ENCODE measurements at regions not wholly inside any gene's neighbourhood (a gene's known extent, or its start where the extent isn't known, plus 50 kb on each side); places are given as distances from the start of the nearest gene placed in this dataset.

DNA sequence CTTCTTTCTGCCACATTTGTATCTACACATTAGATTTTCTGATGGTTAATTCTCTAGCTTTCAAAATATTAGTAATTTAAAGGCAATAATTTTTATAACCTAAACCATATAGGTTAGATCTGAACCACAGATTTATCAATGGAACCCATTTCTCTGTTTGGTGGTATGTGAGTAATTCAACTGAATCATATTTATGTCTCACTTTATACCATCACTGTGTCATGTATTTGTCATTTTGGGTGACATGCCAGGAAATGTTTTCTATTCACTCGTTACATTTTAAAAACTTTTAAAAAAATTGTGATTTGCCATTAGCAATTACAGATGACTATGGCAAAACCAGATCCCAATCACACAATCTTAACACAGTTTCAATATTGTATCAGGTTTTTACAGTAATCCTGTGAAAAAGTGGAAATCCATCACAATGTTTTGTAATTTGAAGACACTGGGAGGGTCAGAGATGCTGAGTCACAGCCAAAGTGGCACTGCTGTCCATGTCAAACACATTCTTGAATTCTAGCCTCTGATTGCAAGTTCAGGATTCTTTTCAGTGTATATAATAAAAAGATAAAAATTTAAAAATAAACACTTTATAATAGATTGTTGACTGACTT lies 356.0 kb upstream of the RBMS3 start:
- TF ChIP-seq, protein P1, sequence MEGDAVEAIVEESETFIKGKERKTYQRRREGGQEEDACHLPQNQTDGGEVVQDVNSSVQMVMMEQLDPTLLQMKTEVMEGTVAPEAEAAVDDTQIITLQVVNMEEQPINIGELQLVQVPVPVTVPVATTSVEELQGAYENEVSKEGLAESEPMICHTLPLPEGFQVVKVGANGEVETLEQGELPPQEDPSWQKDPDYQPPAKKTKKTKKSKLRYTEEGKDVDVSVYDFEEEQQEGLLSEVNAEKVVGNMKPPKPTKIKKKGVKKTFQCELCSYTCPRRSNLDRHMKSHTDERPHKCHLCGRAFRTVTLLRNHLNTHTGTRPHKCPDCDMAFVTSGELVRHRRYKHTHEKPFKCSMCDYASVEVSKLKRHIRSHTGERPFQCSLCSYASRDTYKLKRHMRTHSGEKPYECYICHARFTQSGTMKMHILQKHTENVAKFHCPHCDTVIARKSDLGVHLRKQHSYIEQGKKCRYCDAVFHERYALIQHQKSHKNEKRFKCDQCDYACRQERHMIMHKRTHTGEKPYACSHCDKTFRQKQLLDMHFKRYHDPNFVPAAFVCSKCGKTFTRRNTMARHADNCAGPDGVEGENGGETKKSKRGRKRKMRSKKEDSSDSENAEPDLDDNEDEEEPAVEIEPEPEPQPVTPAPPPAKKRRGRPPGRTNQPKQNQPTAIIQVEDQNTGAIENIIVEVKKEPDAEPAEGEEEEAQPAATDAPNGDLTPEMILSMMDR (IDR thresholded peaks at IDR 0.05) = no peak
- intact Hi-C loops (cut with micrococcal nuclease) = no loop called here

GRCh38 chr3:28933337-28933736 lies 347.5 kb upstream of the RBMS3 start:
- ChIA-PET POLR2A (no interaction called here), CTCF (no interaction called here)
- Mint-ChIP-seq H3K9me3 (no peaks in the 10 kb centered on the region), H3K27me3 (no peaks in the 10 kb centered on the region), H3K4me1 (no peaks in the 10 kb centered on the region), H3K36me3 (ENCODE audit: low read depth) (no peaks in the 10 kb centered on the region), H3K4me3 (no peak overlapping the region), H3K27ac (no peak overlapping the region)
- DNase-seq = no peak
- no peak for ATAC-seq (ENCODE audit: low read depth)
- TF ChIP-seq, protein P1 (IDR thresholded peaks at IDR 0.05) = no peak
- intact Hi-C loops (cut with micrococcal nuclease) = no loop called here

More for the DNA sequence above, 356.0 kb upstream of the RBMS3 start:
- ATAC-seq (ENCODE audit: low read depth) (no peak), DNase-seq (no peak)
- POLR2A ChIA-PET = no interaction called here
- Mint-ChIP-seq H3K4me3 (no peak overlapping the region), H3K27ac (no peak overlapping the region), H3K4me1 (no peaks in the 10 kb centered on the region), H3K36me3 (ENCODE audit: low read depth) (no peaks in the 10 kb centered on the region), H3K9me3 (no peaks in the 10 kb centered on the region), H3K27me3 (no peaks in the 10 kb centered on the region)
- CTCF ChIA-PET = no interaction called here

- no peaks in the 10 kb centered on the region for H3K36me3 Mint-ChIP-seq (ENCODE audit: low read depth)
- no peak overlapping the region for H3K27ac Mint-ChIP-seq
- no peaks in the 10 kb centered on the region for H3K27me3 Mint-ChIP-seq
- ChIA-PET POLR2A (no interaction called here), CTCF (no interaction called here)
- intact Hi-C loops (cut with micrococcal nuclease) = no loop called here
- no peaks in the 10 kb centered on the region for H3K4me1 Mint-ChIP-seq
- TF ChIP-seq, protein P1 (IDR thresholded peaks at IDR 0.05) = no peak
- H3K9me3 Mint-ChIP-seq = no peaks in the 10 kb centered on the region
- no peak for DNase-seq
- H3K4me3 Mint-ChIP-seq = no peak overlapping the region
- ATAC-seq (ENCODE audit: low read depth) = no peak
These were observed 346.6 kb upstream of the RBMS3 start for GRCh38 chr3:28934126-28934813.

DNA sequence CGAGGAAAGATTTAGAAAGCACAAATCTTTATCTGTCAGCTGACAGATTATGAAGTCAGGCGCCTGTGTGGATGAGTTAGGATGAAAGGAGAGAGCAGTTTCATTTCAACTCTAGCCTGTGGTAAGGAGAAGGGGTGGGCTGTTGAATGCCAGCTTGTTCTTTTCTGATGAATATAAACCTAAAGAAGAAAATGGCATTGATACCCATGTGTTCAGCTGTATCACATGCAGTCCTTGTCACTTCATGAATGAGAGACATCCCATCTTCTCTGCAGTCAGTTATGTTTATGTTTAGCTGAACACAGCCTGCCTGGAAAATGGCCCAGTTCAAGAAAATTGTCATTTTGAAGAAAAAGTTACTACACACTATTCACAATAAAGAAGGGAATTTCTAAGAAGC lies 345.7 kb upstream of the RBMS3 start:
- no peak overlapping the region for H3K4me3 Mint-ChIP-seq
- ATAC-seq (ENCODE audit: low read depth) = no peak

DNA sequence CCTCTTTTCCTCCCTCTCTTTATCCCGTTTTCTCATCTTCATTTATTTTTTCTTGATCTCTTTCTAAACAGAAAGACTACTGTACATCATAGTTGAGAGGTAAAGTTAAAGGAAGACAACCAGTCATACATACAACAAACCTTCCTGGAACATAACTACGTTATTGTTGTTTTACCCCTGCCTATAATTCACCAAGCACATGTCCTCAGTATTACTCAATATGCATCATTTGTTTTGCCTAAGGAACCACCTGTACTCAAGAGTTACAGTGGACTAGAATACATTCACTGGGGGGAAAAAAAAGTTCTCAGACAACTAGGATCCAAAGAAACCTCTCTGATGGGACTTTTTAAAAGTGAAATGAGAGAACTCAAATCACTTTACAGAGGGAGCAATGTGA lies 344.7 kb upstream of the RBMS3 start:
- Mint-ChIP-seq H3K36me3 (ENCODE audit: low read depth) (no peaks in the 10 kb centered on the region), H3K4me1 (peaks cover 10% of the 10 kb centered on the region), H3K4me3 (no peak overlapping the region), H3K27ac (no peak overlapping the region), H3K27me3 (no peaks in the 10 kb centered on the region), H3K9me3 (no peaks in the 10 kb centered on the region)
- intact Hi-C loops (cut with micrococcal nuclease) = no loop called here
- ATAC-seq (ENCODE audit: low read depth) (no peak), DNase-seq (no peak)
- TF ChIP-seq, protein P1 (IDR thresholded peaks at IDR 0.05) = no peak
- ChIA-PET POLR2A (no interaction called here), CTCF (no interaction called here)

More for the DNA sequence above, 345.7 kb upstream of the RBMS3 start:
- Mint-ChIP-seq H3K9me3 (no peaks in the 10 kb centered on the region), H3K4me1 (peaks cover 3% of the 10 kb centered on the region), H3K36me3 (ENCODE audit: low read depth) (no peaks in the 10 kb centered on the region), H3K27me3 (no peaks in the 10 kb centered on the region), H3K27ac (no peak overlapping the region)
- TF ChIP-seq, protein P1 (IDR thresholded peaks at IDR 0.05) = no peak
- DNase-seq = no peak
- POLR2A ChIA-PET = no interaction called here
- CTCF ChIA-PET = no interaction called here
- intact Hi-C loops (cut with micrococcal nuclease) = no loop called here
